GM06990 (cell line): ENCODE measurements at regions not wholly inside any gene's neighbourhood (a gene's known extent, or its start where the extent isn't known, plus 50 kb on each side); places are given as distances from the start of the nearest gene placed in this dataset.
"Not testable (repeated sequence)": the region's sequence is repeated elsewhere in the genome, so short reads cannot be mapped to it uniquely, and the experiment has no call there.

Experiments used
- DNase-seq: peaks from one replicate; pipeline ENCODE4 v3.0.0-alpha.2; 2011; ENCODE audit not compliant: insufficient read length; ENCODE audit errors: extremely low read depth
- H3K27me3 ChIP-seq: replicated peaks from 2 replicates; pipeline ENCODE4 v1.6.0; 2011; ENCODE audit warnings: low read length; ENCODE audit not compliant: control insufficient read depth, insufficient read depth
- H3K36me3 ChIP-seq: 2 replicates; pipeline ENCODE4 v1.5.1; 2011; ENCODE audit warnings: low read length; ENCODE audit not compliant: control insufficient read depth, insufficient read depth
- H3K4me3 ChIP-seq: replicated peaks from 2 replicates; pipeline ENCODE4 v1.5.1; 2011; ENCODE audit warnings: low read depth, mild to moderate bottlenecking, control low read depth, low read length
- TF ChIP-seq, protein P1 (sequence below): IDR thresholded peaks from 2 replicates; pipeline ENCODE4 v1.5.1; 2011; ENCODE audit warnings: low read length, control low read depth, mild to moderate bottlenecking, inconsistent platforms; ENCODE audit not compliant: insufficient read depth, poor library complexity, severe bottlenecking

DNA sequence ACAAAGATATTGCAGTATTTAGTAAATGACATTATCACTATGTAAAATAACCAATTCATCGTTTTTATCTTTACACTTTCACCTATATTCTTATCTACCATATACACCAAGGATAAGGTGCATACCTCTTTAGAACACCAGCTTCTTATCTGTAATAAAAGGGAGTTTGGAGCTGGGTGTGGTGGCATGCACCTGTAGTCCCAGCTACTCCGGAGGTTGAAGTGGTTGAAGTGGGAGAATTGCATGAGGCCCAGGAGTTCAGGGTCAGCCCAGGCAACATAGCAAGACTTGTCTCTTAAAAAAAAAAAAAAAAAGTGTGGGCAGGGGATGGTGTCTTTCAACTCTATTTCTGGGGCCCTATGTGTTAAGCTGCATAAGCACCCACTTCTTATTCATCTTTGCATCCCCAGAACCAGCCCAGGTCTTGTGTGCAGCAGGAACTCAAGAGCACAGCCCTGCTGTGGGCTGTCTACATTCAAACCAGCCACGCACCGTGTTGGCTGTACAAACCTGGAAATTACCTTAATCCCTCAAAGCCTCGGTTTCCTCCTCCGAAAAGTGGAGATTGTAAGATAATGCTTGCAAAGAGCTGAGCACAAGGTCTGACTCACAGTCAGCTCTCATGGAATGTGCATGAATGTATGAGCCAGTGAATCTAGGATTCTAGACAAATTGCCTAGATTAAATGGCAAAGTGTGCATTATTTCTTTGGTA is 256.6 kb upstream of the FOXN3 start:
- Histone ChIP-seq H3K36me3 (no peaks in the 10 kb centered on the region), H3K27me3 (no peaks in the 10 kb centered on the region), H3K4me3 (no peak overlapping the region)
- no peak for DNase-seq
- TF ChIP-seq, protein P1, sequence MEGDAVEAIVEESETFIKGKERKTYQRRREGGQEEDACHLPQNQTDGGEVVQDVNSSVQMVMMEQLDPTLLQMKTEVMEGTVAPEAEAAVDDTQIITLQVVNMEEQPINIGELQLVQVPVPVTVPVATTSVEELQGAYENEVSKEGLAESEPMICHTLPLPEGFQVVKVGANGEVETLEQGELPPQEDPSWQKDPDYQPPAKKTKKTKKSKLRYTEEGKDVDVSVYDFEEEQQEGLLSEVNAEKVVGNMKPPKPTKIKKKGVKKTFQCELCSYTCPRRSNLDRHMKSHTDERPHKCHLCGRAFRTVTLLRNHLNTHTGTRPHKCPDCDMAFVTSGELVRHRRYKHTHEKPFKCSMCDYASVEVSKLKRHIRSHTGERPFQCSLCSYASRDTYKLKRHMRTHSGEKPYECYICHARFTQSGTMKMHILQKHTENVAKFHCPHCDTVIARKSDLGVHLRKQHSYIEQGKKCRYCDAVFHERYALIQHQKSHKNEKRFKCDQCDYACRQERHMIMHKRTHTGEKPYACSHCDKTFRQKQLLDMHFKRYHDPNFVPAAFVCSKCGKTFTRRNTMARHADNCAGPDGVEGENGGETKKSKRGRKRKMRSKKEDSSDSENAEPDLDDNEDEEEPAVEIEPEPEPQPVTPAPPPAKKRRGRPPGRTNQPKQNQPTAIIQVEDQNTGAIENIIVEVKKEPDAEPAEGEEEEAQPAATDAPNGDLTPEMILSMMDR = no peak

DNA sequence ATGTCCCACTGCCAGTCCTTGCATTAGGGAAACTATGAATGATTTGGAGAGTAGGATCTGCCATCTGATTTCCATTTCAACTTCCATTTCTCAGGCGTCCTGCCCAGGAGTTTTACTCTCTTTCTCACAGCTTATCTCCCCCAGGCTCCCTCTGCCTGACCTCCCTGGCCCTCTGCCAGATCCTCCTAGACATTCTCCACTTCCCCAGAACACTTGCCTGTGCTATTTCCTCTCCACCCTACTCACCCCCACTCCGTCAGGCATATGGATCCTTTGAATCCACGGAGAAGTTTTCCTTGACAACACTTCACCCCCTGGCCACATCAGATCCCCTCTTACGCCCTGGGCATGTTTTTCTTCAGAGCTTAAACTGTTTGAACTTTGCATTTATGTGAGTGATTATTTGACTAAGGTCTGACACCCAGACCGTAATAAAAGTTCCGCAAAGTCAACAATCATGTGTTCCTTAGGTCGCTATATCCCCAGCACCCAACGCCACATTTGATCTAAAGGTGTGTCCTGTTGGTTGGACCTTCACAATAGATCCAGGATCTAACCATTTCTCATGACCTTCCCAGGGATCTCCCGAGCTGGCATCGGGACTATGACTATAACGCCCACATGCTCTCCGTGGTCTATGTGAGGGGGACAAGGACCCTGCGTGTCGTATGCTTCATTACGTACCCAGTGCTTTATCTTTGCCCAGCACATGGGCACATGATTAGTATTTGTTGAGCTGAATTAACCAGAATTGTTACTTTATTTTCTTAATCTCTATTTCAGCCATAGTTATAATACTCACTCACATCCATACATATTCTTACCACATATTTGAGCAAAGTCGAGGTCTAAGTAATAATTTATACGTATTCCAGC is 255.8 kb upstream of the FOXN3 start:
- no peak for DNase-seq

DNA sequence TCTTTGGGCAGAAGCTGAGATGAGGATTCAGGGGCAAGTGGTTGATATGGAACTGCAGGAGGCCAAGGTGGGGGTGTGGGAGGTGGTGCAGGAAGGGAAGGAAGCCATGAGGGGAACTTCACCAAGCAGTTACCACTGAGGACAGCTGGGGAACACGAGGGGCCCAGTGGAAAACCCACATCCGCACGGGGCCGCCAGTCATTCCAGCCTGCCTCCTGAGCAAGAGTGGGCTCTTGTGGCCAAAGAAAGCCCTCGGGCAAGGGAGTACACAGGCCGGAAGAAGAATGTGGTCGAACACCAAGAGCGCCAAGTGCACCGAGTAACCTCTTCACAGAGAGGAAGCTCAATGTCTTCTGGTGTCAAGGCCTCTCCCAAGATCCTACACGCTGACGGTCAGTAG is 252.2 kb upstream of the FOXN3 start:
- no peaks in the 10 kb centered on the region for H3K27me3 ChIP-seq
- peak; percentile 41 for DNase-seq
- H3K36me3 ChIP-seq = no peaks in the 10 kb centered on the region
- TF ChIP-seq, protein P1 = no peak
- H3K4me3 ChIP-seq = no peak overlapping the region

More for the DNA sequence above, 255.8 kb upstream of the FOXN3 start:
- Histone ChIP-seq H3K4me3 (no peak overlapping the region), H3K36me3 (no peaks in the 10 kb centered on the region), H3K27me3 (no peaks in the 10 kb centered on the region)
- TF ChIP-seq, protein P1 = no peak

- no peaks in the 10 kb centered on the region for H3K27me3 ChIP-seq
- no peak overlapping the region for H3K4me3 ChIP-seq
- TF ChIP-seq, protein P1 = no peak
- H3K36me3 ChIP-seq = no peaks in the 10 kb centered on the region
- no peak for DNase-seq
Measured at GRCh38 chr14:89667983-89668382, 250.9 kb upstream of the FOXN3 start.

DNA sequence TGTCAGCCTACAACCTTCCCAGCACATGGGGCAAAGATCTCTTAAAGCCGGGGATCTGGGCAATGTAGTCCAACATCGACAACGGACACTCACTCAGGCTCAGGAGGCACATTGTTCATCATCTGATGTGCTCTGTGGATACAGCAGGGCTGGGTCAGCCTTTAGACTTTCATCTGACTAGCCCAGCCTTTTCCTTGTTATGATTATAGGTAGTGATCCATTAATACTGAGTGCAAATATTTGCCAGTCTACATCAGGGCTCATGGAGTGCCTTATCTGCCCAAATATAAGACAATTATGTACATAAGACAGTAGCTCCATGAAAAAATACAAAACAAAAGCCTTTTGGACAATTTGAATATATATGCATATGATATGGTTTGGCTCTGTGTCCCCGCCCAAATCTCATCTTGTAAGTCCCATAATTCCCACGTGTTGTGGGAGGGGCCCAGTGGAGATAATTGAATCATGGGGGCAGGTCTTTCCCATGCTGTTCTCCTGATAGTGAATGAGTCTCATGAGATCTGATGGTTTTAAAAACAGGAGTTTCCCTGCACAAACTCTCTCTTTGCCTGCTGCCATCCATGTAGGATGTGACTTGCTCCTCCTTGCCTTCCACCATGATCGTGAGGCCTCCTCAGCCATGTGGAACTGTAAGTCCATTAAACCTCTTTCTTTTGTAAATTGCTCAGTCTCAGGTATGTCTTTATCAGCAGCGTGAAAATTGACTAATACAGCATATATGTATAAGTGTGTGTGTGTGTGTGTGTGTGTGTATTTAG is 248.5 kb upstream of the FOXN3 start:
- not testable (repeated sequence) for DNase-seq, H3K27me3 ChIP-seq, H3K36me3 ChIP-seq, H3K4me3 ChIP-seq
